CD1c-positive myeloid dendritic cell (primary cell): ENCODE measurements at regions not wholly inside any gene's neighbourhood (a gene's known extent, or its start where the extent isn't known, plus 50 kb on each side); places are given as distances from the start of the nearest gene placed in this dataset.
A peak's percentile ranks its signal among the peaks of the same experiment; 100 is the strongest.

Experiments used
- DNase-seq: peaks from one replicate; pipeline ENCODE4 v3.0.0-alpha.2; 2016; ENCODE audit errors: extremely low spot score

- no peak for DNase-seq
Observed at GRCh38 chr11:112785149-112785548, 176.1 kb upstream of the NCAM1 start.

GRCh38 chr11:112785719-112786118 lies 175.5 kb upstream of the NCAM1 start:
- no peak for DNase-seq

- DNase-seq, result no peak
Observed at GRCh38 chr11:112786196-112786595, 175.0 kb upstream of the NCAM1 start.

- DNase-seq, result no peak
Observed at GRCh38 chr11:112786886-112787530, 174.2 kb upstream of the NCAM1 start.

GRCh38 chr11:112789481-112789880 lies 171.7 kb upstream of the NCAM1 start:
- DNase-seq, result no peak

- DNase-seq, result no peak
Observed at GRCh38 chr11:112790286-112790685, 170.9 kb upstream of the NCAM1 start.

- no peak for DNase-seq
Observed at GRCh38 chr11:112792070-112792469, 169.2 kb upstream of the NCAM1 start.

- no peak for DNase-seq
Observed at GRCh38 chr11:112793416-112793815, 167.8 kb upstream of the NCAM1 start.

- DNase-seq, result no peak
Observed at GRCh38 chr11:112794331-112794846, 166.8 kb upstream of the NCAM1 start.

GRCh38 chr11:112795142-112795815 lies 165.9 kb upstream of the NCAM1 start:
- peak; percentile 19 for DNase-seq

- DNase-seq, result no peak
Observed at GRCh38 chr11:112795911-112796649, 165.1 kb upstream of the NCAM1 start.

GRCh38 chr11:112797092-112797491 lies 164.1 kb upstream of the NCAM1 start:
- no peak for DNase-seq

GRCh38 chr11:112797648-112798293 lies 163.4 kb upstream of the NCAM1 start:
- peak; percentile 6 for DNase-seq

GRCh38 chr11:112801025-112801816 lies 160.0 kb upstream of the NCAM1 start:
- DNase-seq, result no peak

- DNase-seq, result no peak
Observed at GRCh38 chr11:112801817-112802088, 159.5 kb upstream of the NCAM1 start.

GRCh38 chr11:112805658-112806057 lies 155.6 kb upstream of the NCAM1 start:
- no peak for DNase-seq

GRCh38 chr11:112806256-112806655 lies 155.0 kb upstream of the NCAM1 start:
- DNase-seq, result no peak

- no peak for DNase-seq
Observed at GRCh38 chr11:112806876-112807275, 154.3 kb upstream of the NCAM1 start.

GRCh38 chr11:112809429-112809828 lies 151.8 kb upstream of the NCAM1 start:
- DNase-seq, result no peak

GRCh38 chr11:112810951-112811350 lies 150.3 kb upstream of the NCAM1 start:
- DNase-seq, result no peak

GRCh38 chr11:112811783-112812182 lies 149.4 kb upstream of the NCAM1 start:
- no peak for DNase-seq

GRCh38 chr11:112812729-112813128 lies 148.5 kb upstream of the NCAM1 start:
- DNase-seq, result no peak
